Lung (tissue), 11 donors: ENCODE measurements at regions not wholly inside any gene's neighbourhood (a gene's known extent, or its start where the extent isn't known, plus 50 kb on each side); places are given as distances from the start of the nearest gene placed in this dataset.

Experiments
- ATAC-seq: fragments of 200-7000 bp; cut with Tn5 transposase; one replicate; pipeline ENCODE4 v1.9.1; 2020; ENCODE audit warnings: moderate number of reproducible peaks; ENCODE audit not compliant: insufficient read depth, low FRiP score
- DNase-seq, 3 donors: peaks; one replicate each; pipeline ENCODE4 v3.0.0-alpha.2; 2013 to 2017
- H3K27ac ChIP-seq, 2 donors: one replicate each; pipeline ENCODE4 v1.5.1; 2013; ENCODE audit warnings: mild to moderate bottlenecking in 2 of 2, moderate library complexity in 2 of 2, control low read depth in 1 of 2, inconsistent platforms in 1 of 2, low read depth in 1 of 2, low read length in 1 of 2
- H3K27me3 ChIP-seq, 3 donors: one replicate each; pipeline ENCODE4 v1.5.1; 2013; ENCODE audit warnings: low read length in 2 of 3; ENCODE audit not compliant: control insufficient read depth in 3 of 3, insufficient read depth in 3 of 3
- H3K36me3 ChIP-seq, 4 donors: one replicate each; pipeline ENCODE4 v1.5.1; 2013; ENCODE audit warnings: low read length in 4 of 4, mild to moderate bottlenecking in 1 of 4, moderate library complexity in 1 of 4; ENCODE audit not compliant: control insufficient read depth in 4 of 4, insufficient read depth in 4 of 4
- H3K4me1 ChIP-seq, 5 donors: one replicate each; pipeline ENCODE4 v1.5.1; 2013; ENCODE audit warnings: low read length in 5 of 5, mild to moderate bottlenecking in 2 of 5, moderate library complexity in 1 of 5; ENCODE audit not compliant: control insufficient read depth in 5 of 5, insufficient read depth in 5 of 5
- H3K4me3 ChIP-seq: one replicate; pipeline ENCODE4 v1.5.1; 2013; ENCODE audit warnings: mild to moderate bottlenecking, control low read depth, moderate library complexity
- H3K9ac ChIP-seq, 2 donors: one replicate each; pipeline ENCODE4 v1.5.1; 2013; ENCODE audit warnings: low read length in 2 of 2, control low read depth in 1 of 2; ENCODE audit not compliant: insufficient read depth in 1 of 2
- H3K9me3 ChIP-seq, 4 donors: one replicate each; pipeline ENCODE4 v1.5.1; 2013; ENCODE audit warnings: low read length in 3 of 4, mild to moderate bottlenecking in 1 of 4, moderate library complexity in 1 of 4; ENCODE audit not compliant: control insufficient read depth in 4 of 4, insufficient read depth in 3 of 4
- CTCF ChIP-seq: IDR thresholded peaks from 2 replicates; pipeline ENCODE4 v1.5.1; 2012; ENCODE audit warnings: mild to moderate bottlenecking; ENCODE audit errors: control extremely low read depth, extremely low read depth
- WGBS, 2 donors: extraction: QIAGEN DNeasy Blood & Tissue Kit; methylation state at CpG; one replicate each; pipeline ENCODE4 v1.1.7; 2013; 5-methylcytosine and 5-hydroxymethylcytosine counted together
- donor health status: control.
- donor health status: control.
- donor health status: Bipolar disorder and iron deficiency.
- donor health status: healthy.
- donor health status: DM: yes; HTN: yes; CAD: no.

- no peaks in the 10 kb centered on the region for H3K27me3 ChIP-seq
- H3K9me3 ChIP-seq = peaks cover 0 to 1% (median 0%) of the 10 kb centered on the region in 4 donors
- no peak overlapping the region for H3K4me3 ChIP-seq
- H3K36me3 ChIP-seq = no peaks in the 10 kb centered on the region
- no peak overlapping the region for H3K9ac ChIP-seq
- TF ChIP-seq CTCF = no peak
- DNase-seq (no peak), ATAC-seq (no peak)
- H3K4me1 ChIP-seq = peaks cover 6 to 52% (median 12%) of the 10 kb centered on the region in 5 donors
- WGBS, 2 donors = 97 to 98% methylated on average over 4 of the region's 4 CpGs
- no peak overlapping the region for H3K27ac ChIP-seq
Observed at GRCh38 chr5:56461584-56461983, 228.5 kb upstream of the ANKRD55 start.

- no peak for ATAC-seq
- Histone ChIP-seq H3K27ac (peak overlapping the region in 1 of 2 donors; percentile 59), H3K9me3 (peaks cover 0 to 1% (median 0%) of the 10 kb centered on the region in 4 donors), H3K4me3 (no peak overlapping the region), H3K36me3 (no peaks in the 10 kb centered on the region), H3K4me1 (peaks cover 6 to 43% (median 8%) of the 10 kb centered on the region in 5 donors), H3K27me3 (no peaks in the 10 kb centered on the region), H3K9ac (no peak overlapping the region)
- WGBS, 2 donors = 52 to 81% methylated on average over 5 of the region's 5 CpGs
- no peak for TF ChIP-seq CTCF
- peak in 2 of 3 donors; percentile 28 for DNase-seq
Observed at GRCh38 chr5:56460681-56461191, 227.6 kb upstream of the ANKRD55 start.

GRCh38 chr5:56460195-56460546, 227.0 kb upstream of the ANKRD55 start:
- WGBS, 2 donors = 69 to 81% methylated on average over 2 of the region's 2 CpGs
- Histone ChIP-seq H3K36me3 (no peaks in the 10 kb centered on the region), H3K4me1 (peaks cover 4 to 38% (median 7%) of the 10 kb centered on the region in 5 donors), H3K4me3 (no peak overlapping the region), H3K27ac (no peak overlapping the region), H3K9ac (no peak overlapping the region), H3K27me3 (no peaks in the 10 kb centered on the region), H3K9me3 (peaks cover 0 to 1% (median 0%) of the 10 kb centered on the region in 4 donors)
- ATAC-seq = no peak
- DNase-seq = peak in 2 of 3 donors; percentile 36 to 46
- no peak for TF ChIP-seq CTCF
